NCI-H2227 treated with DMSO at 0.1 percent for 48 hours (cell line): ENCODE measurements at regions not wholly inside any gene's neighbourhood (a gene's known extent, or its start where the extent isn't known, plus 50 kb on each side); places are given as distances from the start of the nearest gene placed in this dataset.
A peak's percentile ranks its signal among the peaks of the same experiment; 100 is the strongest.

Experiments used
- DNase-seq: peaks from one replicate; lab custom pipeline; 2025; lab: John Stamatoyannopoulos, UW

GRCh38 chr16:85162478-85163277 is 50.4 kb upstream of the CIBAR2 start:
- no peak for DNase-seq

DNA sequence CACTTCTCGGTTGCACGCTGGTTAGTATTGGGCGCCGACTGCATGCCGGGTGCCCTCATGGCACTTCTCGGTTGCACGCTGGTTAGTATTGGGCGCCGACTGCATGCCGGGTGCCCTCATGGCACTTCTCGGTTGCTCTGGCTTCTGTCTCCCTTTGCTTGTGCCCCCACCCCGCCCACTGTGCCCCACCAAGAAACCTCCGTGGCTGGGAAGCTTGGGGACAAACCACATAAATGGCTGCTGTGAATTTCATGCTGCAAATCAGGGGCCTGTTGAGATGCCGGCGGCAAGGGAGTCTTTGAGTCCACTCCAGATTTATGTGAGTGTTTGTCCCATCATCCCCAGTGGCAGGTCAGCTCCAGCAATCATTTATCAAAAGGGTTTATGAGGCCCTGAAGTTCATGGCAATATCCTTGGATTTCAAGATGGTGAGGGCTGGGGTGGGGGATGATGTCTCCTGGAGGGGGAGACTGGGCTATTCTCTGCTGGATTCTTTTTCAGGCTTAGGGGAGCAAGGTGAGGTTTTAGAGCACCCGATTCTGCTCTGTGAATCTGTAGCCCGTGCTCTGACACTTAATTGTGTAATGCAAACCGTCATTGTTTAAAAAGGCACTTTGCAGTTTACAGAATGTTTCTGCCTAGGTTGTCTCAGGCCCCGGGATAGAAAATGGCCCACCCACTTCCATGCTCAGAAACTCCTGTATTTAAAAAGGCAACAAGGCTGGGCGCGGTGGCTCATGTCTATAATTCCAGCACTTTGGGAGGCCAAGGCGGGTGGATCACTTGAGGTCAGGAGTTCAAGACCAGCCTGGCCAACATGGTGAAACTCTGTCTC is 51.2 kb upstream of the CIBAR2 start:
- DNase-seq: no peak

GRCh38 chr16:85164431-85164830 is 52.2 kb upstream of the CIBAR2 start:
- DNase-seq: no peak

DNA sequence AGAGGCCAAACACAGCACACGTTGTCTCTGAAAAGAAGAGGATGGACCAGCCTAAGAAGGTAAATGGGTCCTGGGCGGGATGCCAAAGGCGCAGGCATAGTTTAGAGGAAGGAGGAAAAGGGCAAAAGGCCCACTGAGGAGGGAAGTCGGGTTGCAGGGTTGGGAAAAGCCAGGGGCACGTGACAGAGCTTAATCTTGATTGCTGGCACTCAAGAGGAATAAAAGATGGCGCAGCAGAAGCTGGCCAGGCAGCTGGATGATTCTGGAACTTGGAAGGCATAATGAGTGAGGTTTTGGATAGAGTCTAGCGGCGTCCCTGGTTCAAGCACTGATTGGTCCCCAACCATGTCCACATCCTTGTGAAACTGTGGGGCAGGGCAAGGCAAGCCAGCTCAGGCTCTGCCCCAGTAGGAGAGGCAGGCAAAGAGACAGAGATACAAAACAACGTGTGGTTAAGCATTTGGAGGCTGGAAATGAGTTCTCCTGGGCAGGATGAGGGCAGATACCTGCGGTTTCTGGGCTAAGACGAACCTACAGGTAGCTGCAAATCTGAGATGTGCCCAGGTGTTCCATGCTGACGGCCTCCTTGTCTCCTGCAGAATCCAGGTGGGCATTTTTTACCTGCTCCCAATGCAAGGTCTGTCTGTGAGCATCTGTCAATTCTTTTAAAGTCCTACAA is 52.7 kb upstream of the CIBAR2 start:
- DNase-seq: no peak

GRCh38 chr16:85165781-85166180 is 53.5 kb upstream of the CIBAR2 start:
- DNase-seq: no peak

GRCh38 chr16:85166281-85166680 is 54.0 kb upstream of the CIBAR2 start:
- no peak for DNase-seq

- no peak for DNase-seq
Observed at GRCh38 chr16:85166699-85167588, 54.7 kb upstream of the CIBAR2 start.

GRCh38 chr16:85167589-85168537 is 55.6 kb upstream of the CIBAR2 start:
- no peak for DNase-seq

GRCh38 chr16:85168732-85169256 is 56.5 kb upstream of the CIBAR2 start:
- peak; percentile 56 for DNase-seq

- no peak for DNase-seq
Observed at GRCh38 chr16:85169333-85170065, 57.2 kb upstream of the CIBAR2 start.

GRCh38 chr16:85170066-85170491 is 57.8 kb upstream of the CIBAR2 start:
- no peak for DNase-seq

DNA sequence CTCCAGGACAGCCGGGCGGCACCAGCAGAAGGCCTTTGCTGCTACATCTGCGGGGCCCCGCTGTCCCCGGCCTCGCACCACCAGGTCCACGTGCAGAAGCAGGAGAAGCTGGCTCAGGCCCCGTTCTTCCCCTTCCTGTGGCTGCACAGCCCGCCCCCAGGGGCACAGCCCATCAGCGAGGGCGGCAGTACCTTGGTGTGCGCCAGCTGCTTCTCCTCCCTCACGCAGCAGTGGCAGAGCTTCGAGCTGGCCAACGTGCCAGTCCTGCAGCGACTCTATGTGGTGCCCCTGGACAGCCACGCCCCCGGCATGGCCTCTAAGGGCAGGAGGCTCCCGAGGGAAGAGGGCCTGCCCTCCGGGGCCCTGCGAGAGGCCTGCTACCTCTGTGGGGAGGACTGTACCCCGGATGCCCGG is 58.3 kb upstream of the CIBAR2 start:
- no peak for DNase-seq

DNA sequence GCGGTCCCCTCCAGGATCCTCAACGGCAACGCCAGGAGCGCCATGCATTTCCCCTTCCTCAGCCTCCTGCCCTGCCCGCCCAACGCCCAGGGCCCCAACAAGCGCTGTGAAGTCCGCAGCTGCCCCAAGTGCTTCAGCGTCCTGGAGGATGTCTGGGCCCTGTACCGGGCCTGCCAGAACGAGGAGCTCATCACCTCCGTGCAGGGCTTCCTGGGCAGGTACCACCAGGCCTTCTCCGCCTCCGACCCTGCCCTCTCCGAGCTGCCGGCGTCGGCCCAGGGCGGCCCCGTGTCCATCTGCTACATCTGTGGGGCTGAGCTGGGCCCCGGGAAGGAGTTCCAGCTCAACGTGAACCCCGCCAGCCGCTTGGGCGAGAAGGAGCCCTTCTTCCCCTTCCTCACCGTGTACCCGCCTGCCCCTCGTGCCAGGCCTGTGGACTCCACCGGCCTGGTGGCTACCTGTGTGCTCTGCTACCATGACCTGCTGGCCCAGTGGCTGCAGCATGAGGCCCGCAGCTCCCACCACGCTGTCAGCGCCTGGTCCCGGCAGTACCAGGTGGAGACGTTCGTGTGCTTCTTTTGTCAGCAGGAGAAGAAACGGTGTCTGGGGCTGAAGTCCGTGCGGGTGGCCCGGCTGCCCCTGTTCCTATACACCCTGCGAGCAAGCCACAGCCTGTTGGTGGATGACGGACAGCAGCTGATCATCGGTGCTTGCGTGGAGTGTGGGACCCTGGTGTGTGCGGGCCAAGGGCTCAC is 58.9 kb upstream of the CIBAR2 start:
- no peak for DNase-seq

DNA sequence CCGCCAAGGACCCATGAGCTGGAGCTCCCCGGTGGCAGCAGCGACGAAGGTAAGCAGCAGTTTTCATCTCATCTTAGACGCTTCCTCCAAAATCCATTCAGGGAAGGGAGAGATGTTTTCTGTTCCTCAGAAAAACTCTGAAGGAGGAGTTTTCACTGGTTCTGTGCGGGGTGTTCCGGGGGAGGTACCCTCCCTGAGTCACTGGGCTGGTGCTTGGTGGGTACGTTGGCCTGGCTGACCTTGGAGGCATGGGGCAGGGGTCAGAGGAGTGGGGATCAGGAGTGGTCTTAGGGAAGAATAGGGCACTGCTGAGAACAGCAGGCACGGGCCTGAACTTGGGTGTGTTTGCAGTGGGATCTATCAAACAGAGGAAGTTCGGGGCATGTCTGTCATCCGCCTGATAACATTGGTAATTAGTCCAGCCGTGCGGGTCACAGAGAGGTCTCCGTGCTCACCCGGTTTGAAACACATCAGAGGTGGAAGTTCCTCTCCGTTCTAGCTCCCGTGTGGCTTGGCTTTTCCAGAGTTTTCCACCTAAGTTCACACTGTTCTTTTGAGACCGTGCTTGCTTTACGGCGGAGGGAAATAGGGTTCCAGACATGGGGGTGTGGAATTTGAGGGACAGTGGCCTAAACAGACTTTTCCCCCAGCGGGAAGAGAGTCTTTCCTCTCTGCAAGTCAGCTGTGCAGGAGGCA is 59.6 kb upstream of the CIBAR2 start:
- DNase-seq: no peak

DNA sequence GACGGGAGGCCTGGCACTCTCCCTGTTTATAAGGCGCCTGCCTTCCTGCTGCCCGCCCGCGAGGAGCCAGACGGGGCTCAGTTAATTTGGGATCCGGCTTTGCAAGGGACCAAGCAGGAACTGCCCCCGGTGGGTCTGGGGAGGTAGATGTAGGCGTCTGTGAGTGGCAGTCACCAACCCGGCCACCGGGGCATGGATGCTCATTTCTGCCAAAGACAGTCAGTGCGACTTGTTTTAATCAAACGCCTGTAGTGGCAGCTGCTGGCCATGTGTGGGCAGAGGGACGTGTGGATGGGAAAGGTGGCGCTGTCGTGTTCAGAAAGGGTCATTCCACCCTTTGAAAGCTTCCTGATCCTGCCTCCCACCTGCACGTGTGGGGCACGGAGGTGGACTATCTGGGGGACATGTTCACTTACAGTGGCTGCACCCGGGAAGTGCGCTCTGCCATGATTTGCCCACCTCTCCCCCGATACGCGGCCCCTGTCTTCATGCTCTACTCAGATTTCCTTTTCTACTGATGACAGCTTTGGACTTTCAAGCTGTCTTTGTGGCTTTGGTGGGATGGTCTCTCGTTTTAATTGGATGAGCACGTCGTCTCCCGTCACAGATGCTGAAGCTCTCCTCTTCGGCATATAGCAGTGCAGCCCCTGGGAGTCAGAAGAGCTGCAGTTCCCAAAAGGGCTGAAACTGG is 60.3 kb upstream of the CIBAR2 start:
- no peak for DNase-seq

DNA sequence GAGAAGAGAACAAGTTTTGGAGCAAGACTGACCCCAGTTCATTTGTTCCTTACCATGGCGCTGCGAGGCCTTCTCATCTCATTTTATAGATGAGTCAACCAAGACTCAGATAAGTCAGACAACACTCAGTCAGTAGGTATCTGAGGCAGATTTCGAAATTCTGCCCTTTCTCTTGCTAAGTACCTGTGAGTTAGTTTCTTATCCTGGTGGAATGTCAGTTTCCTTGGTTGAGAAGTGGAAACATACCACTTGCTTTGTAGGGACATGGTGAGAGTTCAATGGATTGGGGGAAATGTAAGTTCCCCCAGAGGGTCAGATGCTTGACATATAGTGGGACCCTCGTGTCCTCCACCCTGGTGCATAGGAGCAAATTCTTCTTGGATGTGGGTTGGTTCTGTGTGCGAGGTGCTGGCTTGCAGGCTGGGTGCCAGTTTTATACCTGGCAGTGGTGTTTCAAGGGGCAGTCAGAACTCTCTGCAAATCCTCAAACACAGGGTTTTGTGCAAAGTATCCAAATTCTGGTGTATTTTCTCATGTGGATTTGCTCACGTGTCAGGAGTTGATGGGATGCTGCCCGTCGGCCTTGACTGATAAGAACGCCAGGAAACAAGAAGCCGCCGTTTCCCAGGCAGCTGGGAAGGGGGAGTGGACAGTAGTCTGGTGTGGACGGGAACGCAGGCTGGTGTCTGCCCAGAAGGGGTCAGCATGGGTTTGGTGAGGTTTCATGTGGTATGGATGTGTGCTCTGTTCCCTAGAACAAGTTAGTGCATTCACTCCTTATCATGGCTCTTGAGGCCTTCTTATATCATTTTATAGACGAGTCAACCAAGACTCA is 61.1 kb upstream of the CIBAR2 start:
- no peak for DNase-seq
